ENCODE measurements at regions not wholly inside any gene's neighbourhood (a gene's known extent, or its start where the extent isn't known, plus 50 kb on each side); places are given as distances from the start of the nearest gene placed in this dataset.
A peak's percentile ranks its signal among the peaks of the same experiment; 100 is the strongest.
"Not testable (repeated sequence)": the region's sequence is repeated elsewhere in the genome, so short reads cannot be mapped to it uniquely, and the experiment has no call there.

GRCh38 chr13:90064226-90064625 is 1283.3 kb upstream of the MIR17HG start:
- DNase-seq (ENCODE audit: low read depth), result not testable (repeated sequence)

- no peak for DNase-seq (ENCODE audit: low read depth)
These were observed 1278.8 kb upstream of the MIR17HG start for GRCh38 chr13:90068658-90069057.

GRCh38 chr13:90070362-90070761 is 1277.1 kb upstream of the MIR17HG start:
- DNase-seq (ENCODE audit: low read depth), result no peak

GRCh38 chr13:90070837-90071525 is 1276.5 kb upstream of the MIR17HG start:
- DNase-seq (ENCODE audit: low read depth), result no peak

GRCh38 chr13:90084684-90085290 is 1262.7 kb upstream of the MIR17HG start:
- no peak for DNase-seq (ENCODE audit: low read depth)

GRCh38 chr13:90089051-90089450 is 1258.4 kb upstream of the MIR17HG start:
- no peak for DNase-seq (ENCODE audit: low read depth)

- no peak for DNase-seq (ENCODE audit: low read depth)
These were observed 1255.9 kb upstream of the MIR17HG start for GRCh38 chr13:90091611-90092010.

GRCh38 chr13:90094357-90094756 is 1253.1 kb upstream of the MIR17HG start:
- no peak for DNase-seq (ENCODE audit: low read depth)

GRCh38 chr13:90098577-90098976 is 1248.9 kb upstream of the MIR17HG start:
- DNase-seq (ENCODE audit: low read depth), result no peak

GRCh38 chr13:90099847-90100246 is 1247.6 kb upstream of the MIR17HG start:
- no peak for DNase-seq (ENCODE audit: low read depth)

GRCh38 chr13:90103099-90103784 is 1244.2 kb upstream of the MIR17HG start:
- no peak for DNase-seq (ENCODE audit: low read depth)

GRCh38 chr13:90104764-90105163 is 1242.7 kb upstream of the MIR17HG start:
- no peak for DNase-seq (ENCODE audit: low read depth)

GRCh38 chr13:90105276-90105675 is 1242.2 kb upstream of the MIR17HG start:
- DNase-seq (ENCODE audit: low read depth), result peak; percentile 4

- DNase-seq (ENCODE audit: low read depth), result peak; percentile 8
These were observed 1241.5 kb upstream of the MIR17HG start for GRCh38 chr13:90105849-90106496.

GRCh38 chr13:90107661-90108060 is 1239.8 kb upstream of the MIR17HG start:
- no peak for DNase-seq (ENCODE audit: low read depth)

GRCh38 chr13:90108547-90108946 is 1238.9 kb upstream of the MIR17HG start:
- DNase-seq (ENCODE audit: low read depth), result no peak

- no peak for DNase-seq (ENCODE audit: low read depth)
These were observed 1231.4 kb upstream of the MIR17HG start for GRCh38 chr13:90116121-90116520.

GRCh38 chr13:90118467-90119071 is 1228.9 kb upstream of the MIR17HG start:
- no peak for DNase-seq (ENCODE audit: low read depth)

GRCh38 chr13:90120026-90120425 is 1227.5 kb upstream of the MIR17HG start:
- no peak for DNase-seq (ENCODE audit: low read depth)

- no peak for DNase-seq (ENCODE audit: low read depth)
These were observed 1225.7 kb upstream of the MIR17HG start for GRCh38 chr13:90121784-90122183.

GRCh38 chr13:90122531-90122930 is 1225.0 kb upstream of the MIR17HG start:
- no peak for DNase-seq (ENCODE audit: low read depth)

- no peak for DNase-seq (ENCODE audit: low read depth)
These were observed 1211.9 kb upstream of the MIR17HG start for GRCh38 chr13:90135558-90135957.

Data from RPMI7951 (cell line).